ENCODE measurements at regions not wholly inside any gene's neighbourhood (a gene's known extent, or its start where the extent isn't known, plus 50 kb on each side); places are given as distances from the start of the nearest gene placed in this dataset.

DNA sequence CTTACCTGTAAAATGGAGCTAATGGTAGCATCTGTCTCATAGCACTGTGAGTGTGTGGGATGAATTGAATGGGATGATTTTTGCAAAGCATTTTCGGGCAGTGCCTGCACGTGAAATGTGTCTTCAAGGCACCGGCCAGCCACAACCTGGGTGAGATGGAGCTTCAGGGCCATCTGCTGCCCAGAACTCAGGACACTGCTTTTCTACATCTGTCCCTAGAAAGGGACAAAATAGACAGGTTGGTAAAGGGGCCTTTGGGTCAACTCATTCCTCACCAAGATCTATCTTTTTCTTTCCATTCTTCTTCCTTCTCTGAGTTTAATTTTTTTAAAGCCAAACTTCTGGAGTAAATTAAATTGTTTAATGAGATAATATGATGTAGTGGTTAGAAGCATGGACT lies 106.5 kb downstream of the UTP18 start:
- no peak for TF ChIP-seq ZNF184 (tag by site-specific recombination; IDR thresholded peaks at IDR 0.05)
- TF ChIP-seq WT1 (tag by site-specific recombination; IDR thresholded peaks at IDR 0.05): no peak
- TF ChIP-seq ZNF423 (tag by site-specific recombination; IDR thresholded peaks at IDR 0.05): no peak
- TF ChIP-seq, protein P1, sequence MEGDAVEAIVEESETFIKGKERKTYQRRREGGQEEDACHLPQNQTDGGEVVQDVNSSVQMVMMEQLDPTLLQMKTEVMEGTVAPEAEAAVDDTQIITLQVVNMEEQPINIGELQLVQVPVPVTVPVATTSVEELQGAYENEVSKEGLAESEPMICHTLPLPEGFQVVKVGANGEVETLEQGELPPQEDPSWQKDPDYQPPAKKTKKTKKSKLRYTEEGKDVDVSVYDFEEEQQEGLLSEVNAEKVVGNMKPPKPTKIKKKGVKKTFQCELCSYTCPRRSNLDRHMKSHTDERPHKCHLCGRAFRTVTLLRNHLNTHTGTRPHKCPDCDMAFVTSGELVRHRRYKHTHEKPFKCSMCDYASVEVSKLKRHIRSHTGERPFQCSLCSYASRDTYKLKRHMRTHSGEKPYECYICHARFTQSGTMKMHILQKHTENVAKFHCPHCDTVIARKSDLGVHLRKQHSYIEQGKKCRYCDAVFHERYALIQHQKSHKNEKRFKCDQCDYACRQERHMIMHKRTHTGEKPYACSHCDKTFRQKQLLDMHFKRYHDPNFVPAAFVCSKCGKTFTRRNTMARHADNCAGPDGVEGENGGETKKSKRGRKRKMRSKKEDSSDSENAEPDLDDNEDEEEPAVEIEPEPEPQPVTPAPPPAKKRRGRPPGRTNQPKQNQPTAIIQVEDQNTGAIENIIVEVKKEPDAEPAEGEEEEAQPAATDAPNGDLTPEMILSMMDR (tag by site-specific recombination; IDR thresholded peaks at IDR 0.05): no peak
- TF ChIP-seq ZNF174 (tag by site-specific recombination; IDR thresholded peaks at IDR 0.05): no peak
- TF ChIP-seq ZNF571 (tag by site-specific recombination; IDR thresholded peaks at IDR 0.05): no peak
- no peak for TF ChIP-seq KLF1 (tag by site-specific recombination; IDR thresholded peaks at IDR 0.05)
- TF ChIP-seq, protein P2, sequence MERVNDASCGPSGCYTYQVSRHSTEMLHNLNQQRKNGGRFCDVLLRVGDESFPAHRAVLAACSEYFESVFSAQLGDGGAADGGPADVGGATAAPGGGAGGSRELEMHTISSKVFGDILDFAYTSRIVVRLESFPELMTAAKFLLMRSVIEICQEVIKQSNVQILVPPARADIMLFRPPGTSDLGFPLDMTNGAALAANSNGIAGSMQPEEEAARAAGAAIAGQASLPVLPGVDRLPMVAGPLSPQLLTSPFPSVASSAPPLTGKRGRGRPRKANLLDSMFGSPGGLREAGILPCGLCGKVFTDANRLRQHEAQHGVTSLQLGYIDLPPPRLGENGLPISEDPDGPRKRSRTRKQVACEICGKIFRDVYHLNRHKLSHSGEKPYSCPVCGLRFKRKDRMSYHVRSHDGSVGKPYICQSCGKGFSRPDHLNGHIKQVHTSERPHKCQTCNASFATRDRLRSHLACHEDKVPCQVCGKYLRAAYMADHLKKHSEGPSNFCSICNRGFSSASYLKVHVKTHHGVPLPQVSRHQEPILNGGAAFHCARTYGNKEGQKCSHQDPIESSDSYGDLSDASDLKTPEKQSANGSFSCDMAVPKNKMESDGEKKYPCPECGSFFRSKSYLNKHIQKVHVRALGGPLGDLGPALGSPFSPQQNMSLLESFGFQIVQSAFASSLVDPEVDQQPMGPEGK (tag by site-specific recombination; IDR thresholded peaks at IDR 0.05): no peak
- no peak for TF ChIP-seq ZBTB21 (tag by site-specific recombination; IDR thresholded peaks at IDR 0.05)
